Mammary epithelial cell (primary cell): ENCODE measurements at regions not wholly inside any gene's neighbourhood (a gene's known extent, or its start where the extent isn't known, plus 50 kb on each side); places are given as distances from the start of the nearest gene placed in this dataset.

ENCODE experiments used
- EZH2 ChIP-seq: IDR thresholded peaks from 2 replicates; pipeline ENCODE4 v1.6.1; 2012; ENCODE audit warnings: low read length, inconsistent platforms, borderline replicate concordance
- TF ChIP-seq, protein P1 (sequence below), 2 donors: IDR thresholded peaks in 1 of 2; conservative IDR thresholded peaks in 1 of 2; 2 replicates each; pipeline ENCODE4 v1.5.1; 2011 to 2012; ENCODE audit warnings: inconsistent platforms in 2 of 2, low read length in 2 of 2, mild to moderate bottlenecking in 2 of 2, control low read depth in 1 of 2, low read depth in 1 of 2; ENCODE audit not compliant: insufficient read depth in 1 of 2; ENCODE audit errors: extremely low read depth in 1 of 2

DNA sequence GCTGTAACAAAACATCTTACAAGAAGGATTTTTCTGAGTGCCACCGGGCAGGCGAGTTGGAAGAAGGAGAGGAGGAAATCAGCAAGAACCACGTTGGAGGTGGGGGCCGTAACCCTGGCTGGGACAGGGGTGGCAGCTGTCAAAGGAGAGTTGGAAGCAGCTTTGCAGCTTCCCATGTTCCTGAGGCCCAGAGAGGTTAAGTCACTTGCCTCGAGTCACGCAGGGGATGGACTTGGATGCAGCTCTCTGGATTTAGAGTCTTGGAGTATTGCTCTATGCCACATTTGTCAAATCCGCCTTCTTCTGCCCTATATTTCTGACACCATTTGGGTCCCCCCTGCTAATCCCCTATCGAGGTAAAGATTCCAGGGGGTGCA is 83.0 kb upstream of the CIBAR2 start:
- TF ChIP-seq, protein P1, sequence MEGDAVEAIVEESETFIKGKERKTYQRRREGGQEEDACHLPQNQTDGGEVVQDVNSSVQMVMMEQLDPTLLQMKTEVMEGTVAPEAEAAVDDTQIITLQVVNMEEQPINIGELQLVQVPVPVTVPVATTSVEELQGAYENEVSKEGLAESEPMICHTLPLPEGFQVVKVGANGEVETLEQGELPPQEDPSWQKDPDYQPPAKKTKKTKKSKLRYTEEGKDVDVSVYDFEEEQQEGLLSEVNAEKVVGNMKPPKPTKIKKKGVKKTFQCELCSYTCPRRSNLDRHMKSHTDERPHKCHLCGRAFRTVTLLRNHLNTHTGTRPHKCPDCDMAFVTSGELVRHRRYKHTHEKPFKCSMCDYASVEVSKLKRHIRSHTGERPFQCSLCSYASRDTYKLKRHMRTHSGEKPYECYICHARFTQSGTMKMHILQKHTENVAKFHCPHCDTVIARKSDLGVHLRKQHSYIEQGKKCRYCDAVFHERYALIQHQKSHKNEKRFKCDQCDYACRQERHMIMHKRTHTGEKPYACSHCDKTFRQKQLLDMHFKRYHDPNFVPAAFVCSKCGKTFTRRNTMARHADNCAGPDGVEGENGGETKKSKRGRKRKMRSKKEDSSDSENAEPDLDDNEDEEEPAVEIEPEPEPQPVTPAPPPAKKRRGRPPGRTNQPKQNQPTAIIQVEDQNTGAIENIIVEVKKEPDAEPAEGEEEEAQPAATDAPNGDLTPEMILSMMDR (conservative IDR thresholded peaks at IDR 0.05 in 1 of 2, IDR thresholded peaks at IDR 0.05 in 1 of 2; ENCODE audit: extremely low read depth in 1 of 2, insufficient read depth in 1 of 2, low read depth in 1 of 2, low read length in 2 of 2), result no peak
- no peak for TF ChIP-seq EZH2
